ENCODE measurements at regions not wholly inside any gene's neighbourhood (a gene's known extent, or its start where the extent isn't known, plus 50 kb on each side); places are given as distances from the start of the nearest gene placed in this dataset.

DNA sequence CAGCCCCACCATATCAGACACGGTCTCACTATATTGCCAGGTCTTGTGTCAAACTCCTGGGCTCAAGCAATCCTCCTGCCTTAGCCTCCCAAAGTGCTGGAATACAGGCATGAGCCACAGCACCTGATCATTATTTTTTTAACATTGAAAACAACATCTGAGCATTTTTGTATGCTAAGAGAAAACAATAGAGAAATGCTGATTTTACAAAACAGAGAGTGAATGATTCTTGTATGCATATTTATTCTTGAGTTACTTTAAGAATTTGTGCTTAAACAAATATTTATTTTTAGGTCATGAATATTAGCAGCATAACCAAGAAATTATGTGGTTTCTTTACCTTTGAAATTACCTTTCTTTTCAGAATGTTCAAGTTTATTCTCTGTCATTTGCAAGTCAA is 81.8 kb upstream of the KITLG start:
- TF ChIP-seq, protein P1, sequence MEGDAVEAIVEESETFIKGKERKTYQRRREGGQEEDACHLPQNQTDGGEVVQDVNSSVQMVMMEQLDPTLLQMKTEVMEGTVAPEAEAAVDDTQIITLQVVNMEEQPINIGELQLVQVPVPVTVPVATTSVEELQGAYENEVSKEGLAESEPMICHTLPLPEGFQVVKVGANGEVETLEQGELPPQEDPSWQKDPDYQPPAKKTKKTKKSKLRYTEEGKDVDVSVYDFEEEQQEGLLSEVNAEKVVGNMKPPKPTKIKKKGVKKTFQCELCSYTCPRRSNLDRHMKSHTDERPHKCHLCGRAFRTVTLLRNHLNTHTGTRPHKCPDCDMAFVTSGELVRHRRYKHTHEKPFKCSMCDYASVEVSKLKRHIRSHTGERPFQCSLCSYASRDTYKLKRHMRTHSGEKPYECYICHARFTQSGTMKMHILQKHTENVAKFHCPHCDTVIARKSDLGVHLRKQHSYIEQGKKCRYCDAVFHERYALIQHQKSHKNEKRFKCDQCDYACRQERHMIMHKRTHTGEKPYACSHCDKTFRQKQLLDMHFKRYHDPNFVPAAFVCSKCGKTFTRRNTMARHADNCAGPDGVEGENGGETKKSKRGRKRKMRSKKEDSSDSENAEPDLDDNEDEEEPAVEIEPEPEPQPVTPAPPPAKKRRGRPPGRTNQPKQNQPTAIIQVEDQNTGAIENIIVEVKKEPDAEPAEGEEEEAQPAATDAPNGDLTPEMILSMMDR (IDR thresholded peaks at IDR 0.05; ENCODE audit: poor library complexity, severe bottlenecking) = no peak
- TF ChIP-seq EZH2 (IDR thresholded peaks at IDR 0.05; ENCODE audit: borderline replicate concordance, insufficient read depth, low read length, poor library complexity, severe bottlenecking) (no peak), RAD21 (conservative IDR thresholded peaks at IDR 0.05) (no peak), SMC3 (conservative IDR thresholded peaks at IDR 0.05; ENCODE audit: poor library complexity) (no peak)
- TF ChIP-seq, protein P2, sequence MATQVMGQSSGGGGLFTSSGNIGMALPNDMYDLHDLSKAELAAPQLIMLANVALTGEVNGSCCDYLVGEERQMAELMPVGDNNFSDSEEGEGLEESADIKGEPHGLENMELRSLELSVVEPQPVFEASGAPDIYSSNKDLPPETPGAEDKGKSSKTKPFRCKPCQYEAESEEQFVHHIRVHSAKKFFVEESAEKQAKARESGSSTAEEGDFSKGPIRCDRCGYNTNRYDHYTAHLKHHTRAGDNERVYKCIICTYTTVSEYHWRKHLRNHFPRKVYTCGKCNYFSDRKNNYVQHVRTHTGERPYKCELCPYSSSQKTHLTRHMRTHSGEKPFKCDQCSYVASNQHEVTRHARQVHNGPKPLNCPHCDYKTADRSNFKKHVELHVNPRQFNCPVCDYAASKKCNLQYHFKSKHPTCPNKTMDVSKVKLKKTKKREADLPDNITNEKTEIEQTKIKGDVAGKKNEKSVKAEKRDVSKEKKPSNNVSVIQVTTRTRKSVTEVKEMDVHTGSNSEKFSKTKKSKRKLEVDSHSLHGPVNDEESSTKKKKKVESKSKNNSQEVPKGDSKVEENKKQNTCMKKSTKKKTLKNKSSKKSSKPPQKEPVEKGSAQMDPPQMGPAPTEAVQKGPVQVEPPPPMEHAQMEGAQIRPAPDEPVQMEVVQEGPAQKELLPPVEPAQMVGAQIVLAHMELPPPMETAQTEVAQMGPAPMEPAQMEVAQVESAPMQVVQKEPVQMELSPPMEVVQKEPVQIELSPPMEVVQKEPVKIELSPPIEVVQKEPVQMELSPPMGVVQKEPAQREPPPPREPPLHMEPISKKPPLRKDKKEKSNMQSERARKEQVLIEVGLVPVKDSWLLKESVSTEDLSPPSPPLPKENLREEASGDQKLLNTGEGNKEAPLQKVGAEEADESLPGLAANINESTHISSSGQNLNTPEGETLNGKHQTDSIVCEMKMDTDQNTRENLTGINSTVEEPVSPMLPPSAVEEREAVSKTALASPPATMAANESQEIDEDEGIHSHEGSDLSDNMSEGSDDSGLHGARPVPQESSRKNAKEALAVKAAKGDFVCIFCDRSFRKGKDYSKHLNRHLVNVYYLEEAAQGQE (IDR thresholded peaks at IDR 0.05; ENCODE audit: borderline replicate concordance) = no peak
